Activated CD4-positive, alpha-beta T cell treated with anti-CD3 and anti-CD28 coated beads for 4 hours (primary cell): ENCODE measurements at regions not wholly inside any gene's neighbourhood (a gene's known extent, or its start where the extent isn't known, plus 50 kb on each side); places are given as distances from the start of the nearest gene placed in this dataset.

ENCODE experiments used
- DNase-seq, 2 donors: peaks; one replicate each; pipeline ENCODE4 v3.0.0-alpha.2; 2020

GRCh38 chr4:3384771-3385710, 56.7 kb upstream of the HGFAC start:
- DNase-seq: no peak

- no peak for DNase-seq
These were observed 55.9 kb upstream of the HGFAC start for GRCh38 chr4:3385711-3386420.

GRCh38 chr4:3386526-3386925, 55.2 kb upstream of the HGFAC start:
- DNase-seq: no peak

GRCh38 chr4:3387154-3387942, 54.4 kb upstream of the HGFAC start:
- no peak for DNase-seq

- DNase-seq: no peak
These were observed 53.8 kb upstream of the HGFAC start for GRCh38 chr4:3387943-3388361.

- no peak for DNase-seq
These were observed 53.1 kb upstream of the HGFAC start for GRCh38 chr4:3388471-3389232.

- no peak for DNase-seq
These were observed 52.2 kb upstream of the HGFAC start for GRCh38 chr4:3389233-3390215.

GRCh38 chr4:3390288-3390811, 51.4 kb upstream of the HGFAC start:
- no peak for DNase-seq

GRCh38 chr4:3391422-3391821, 50.3 kb upstream of the HGFAC start:
- DNase-seq: no peak
